HG02938 (cell line): ENCODE measurements at regions not wholly inside any gene's neighbourhood (a gene's known extent, or its start where the extent isn't known, plus 50 kb on each side); places are given as distances from the start of the nearest gene placed in this dataset.

Source experiments
- ATAC-seq: cut with Tn5 transposase; IDR thresholded peaks from one replicate; pipeline ENCODE4 v1.9.1; 2021; ENCODE audit warnings: mild to moderate bottlenecking, moderate library complexity; ENCODE audit not compliant: unreplicated experiment

DNA sequence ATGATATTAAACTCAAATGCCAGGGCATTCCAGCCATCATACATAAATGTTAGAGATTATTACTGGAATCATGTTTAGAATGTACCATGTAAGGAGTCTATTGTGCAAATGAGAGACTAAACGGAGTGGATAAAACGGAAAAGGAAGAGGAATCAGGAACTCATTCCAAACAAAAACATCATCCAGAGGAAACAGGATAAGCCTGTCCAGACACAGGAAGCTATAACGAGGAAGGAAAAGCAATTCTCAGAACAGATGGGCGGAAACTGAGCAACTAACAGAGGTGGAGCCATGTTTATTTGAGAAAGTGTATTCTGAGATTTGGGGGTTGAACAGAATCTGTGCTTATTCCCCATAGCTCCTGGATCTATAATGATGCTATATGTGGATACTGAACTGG, 52.3 kb upstream of the TRIM24 start:
- ATAC-seq = no peak
